Osteocyte (in vitro differentiated cells): ENCODE measurements at regions not wholly inside any gene's neighbourhood (a gene's known extent, or its start where the extent isn't known, plus 50 kb on each side); places are given as distances from the start of the nearest gene placed in this dataset.

ENCODE experiments used
- DNase-seq: peaks from one replicate; pipeline ENCODE4 v3.0.0; 2021; ENCODE audit warnings: mixed read lengths; ENCODE audit not compliant: unreplicated experiment; ENCODE audit errors: extremely low spot score
- H3K27ac Mint-ChIP-seq: one replicate; pipeline ENCODE4 v1.8.0; 2021; ENCODE audit warnings: mild to moderate bottlenecking, mixed read lengths; ENCODE audit not compliant: unreplicated experiment
- H3K27me3 Mint-ChIP-seq: one replicate; pipeline ENCODE4 v1.8.0; 2021; ENCODE audit warnings: mixed read lengths; ENCODE audit not compliant: unreplicated experiment
- H3K36me3 Mint-ChIP-seq: one replicate; pipeline ENCODE4 v1.8.0; 2021; ENCODE audit warnings: mixed read lengths; ENCODE audit not compliant: unreplicated experiment
- H3K4me1 Mint-ChIP-seq: one replicate; pipeline ENCODE4 v1.8.0; 2021; ENCODE audit warnings: mixed read lengths; ENCODE audit not compliant: unreplicated experiment
- H3K4me3 Mint-ChIP-seq: one replicate; pipeline ENCODE4 v1.8.0; 2021; ENCODE audit warnings: mild to moderate bottlenecking, moderate library complexity, mixed read lengths; ENCODE audit not compliant: unreplicated experiment
- H3K9me3 Mint-ChIP-seq: one replicate; pipeline ENCODE4 v1.8.0; 2021; ENCODE audit warnings: mixed read lengths; ENCODE audit not compliant: unreplicated experiment
- TF ChIP-seq, protein P1 (sequence below): fragments of 200-600 bp; sonication (generic); IDR thresholded peaks from 2 replicates; pipeline ENCODE4 v1.5.0; 2021; ENCODE audit warnings: antibody characterized with exemption, mild to moderate bottlenecking, moderate library complexity

DNA sequence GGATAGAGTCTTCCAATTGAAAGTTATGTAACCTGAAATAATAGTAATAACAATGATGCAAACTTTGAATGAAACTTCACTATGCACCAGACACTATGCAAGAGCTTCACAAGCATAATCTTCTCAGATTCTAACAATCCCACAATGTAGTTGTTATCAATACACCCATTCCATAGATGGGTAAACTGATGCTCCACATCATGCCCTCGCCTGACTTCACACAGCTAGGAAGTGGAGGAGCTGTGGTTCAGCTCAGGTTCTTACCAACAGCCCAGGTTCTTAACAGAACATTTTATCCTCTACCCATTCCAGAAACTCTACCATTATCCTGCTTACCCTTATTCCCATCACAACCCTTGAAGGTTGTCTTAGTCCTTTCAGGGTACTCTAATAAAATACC is 50.4 kb upstream of the HMGXB4 start:
- Mint-ChIP-seq H3K36me3 (no peaks in the 10 kb centered on the region), H3K4me3 (no peak overlapping the region), H3K27ac (no peak overlapping the region), H3K27me3 (peaks cover 17% of the 10 kb centered on the region), H3K4me1 (no peaks in the 10 kb centered on the region), H3K9me3 (no peaks in the 10 kb centered on the region)
- TF ChIP-seq, protein P1, sequence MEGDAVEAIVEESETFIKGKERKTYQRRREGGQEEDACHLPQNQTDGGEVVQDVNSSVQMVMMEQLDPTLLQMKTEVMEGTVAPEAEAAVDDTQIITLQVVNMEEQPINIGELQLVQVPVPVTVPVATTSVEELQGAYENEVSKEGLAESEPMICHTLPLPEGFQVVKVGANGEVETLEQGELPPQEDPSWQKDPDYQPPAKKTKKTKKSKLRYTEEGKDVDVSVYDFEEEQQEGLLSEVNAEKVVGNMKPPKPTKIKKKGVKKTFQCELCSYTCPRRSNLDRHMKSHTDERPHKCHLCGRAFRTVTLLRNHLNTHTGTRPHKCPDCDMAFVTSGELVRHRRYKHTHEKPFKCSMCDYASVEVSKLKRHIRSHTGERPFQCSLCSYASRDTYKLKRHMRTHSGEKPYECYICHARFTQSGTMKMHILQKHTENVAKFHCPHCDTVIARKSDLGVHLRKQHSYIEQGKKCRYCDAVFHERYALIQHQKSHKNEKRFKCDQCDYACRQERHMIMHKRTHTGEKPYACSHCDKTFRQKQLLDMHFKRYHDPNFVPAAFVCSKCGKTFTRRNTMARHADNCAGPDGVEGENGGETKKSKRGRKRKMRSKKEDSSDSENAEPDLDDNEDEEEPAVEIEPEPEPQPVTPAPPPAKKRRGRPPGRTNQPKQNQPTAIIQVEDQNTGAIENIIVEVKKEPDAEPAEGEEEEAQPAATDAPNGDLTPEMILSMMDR = no peak
- DNase-seq = no peak
